Stomach (tissue), 4 donors: ENCODE measurements at regions not wholly inside any gene's neighbourhood (a gene's known extent, or its start where the extent isn't known, plus 50 kb on each side); places are given as distances from the start of the nearest gene placed in this dataset.

ENCODE experiments used
- POLR2A ChIP-seq, 4 donors: fragments of 450-650 bp; IDR thresholded peaks; one replicate each; pipeline ENCODE4 v1.6.1; 2016; ENCODE audit warnings: antibody characterized with exemption in 4 of 4, control low read depth in 2 of 4, mild to moderate bottlenecking in 1 of 4, moderate library complexity in 1 of 4
- TF ChIP-seq, protein P1 (sequence below), 7 experiments: fragments of 450-650 bp in 4 of 7; fragments of 200-600 bp in 3 of 7; sonication (generic) in 3 of 7; IDR thresholded peaks; one replicate each; pipeline ENCODE4 v1.5.1; 2016 to 2019; ENCODE audit warnings: antibody characterized with exemption in 7 of 7, control low read depth in 2 of 7, mild to moderate bottlenecking in 1 of 7

DNA sequence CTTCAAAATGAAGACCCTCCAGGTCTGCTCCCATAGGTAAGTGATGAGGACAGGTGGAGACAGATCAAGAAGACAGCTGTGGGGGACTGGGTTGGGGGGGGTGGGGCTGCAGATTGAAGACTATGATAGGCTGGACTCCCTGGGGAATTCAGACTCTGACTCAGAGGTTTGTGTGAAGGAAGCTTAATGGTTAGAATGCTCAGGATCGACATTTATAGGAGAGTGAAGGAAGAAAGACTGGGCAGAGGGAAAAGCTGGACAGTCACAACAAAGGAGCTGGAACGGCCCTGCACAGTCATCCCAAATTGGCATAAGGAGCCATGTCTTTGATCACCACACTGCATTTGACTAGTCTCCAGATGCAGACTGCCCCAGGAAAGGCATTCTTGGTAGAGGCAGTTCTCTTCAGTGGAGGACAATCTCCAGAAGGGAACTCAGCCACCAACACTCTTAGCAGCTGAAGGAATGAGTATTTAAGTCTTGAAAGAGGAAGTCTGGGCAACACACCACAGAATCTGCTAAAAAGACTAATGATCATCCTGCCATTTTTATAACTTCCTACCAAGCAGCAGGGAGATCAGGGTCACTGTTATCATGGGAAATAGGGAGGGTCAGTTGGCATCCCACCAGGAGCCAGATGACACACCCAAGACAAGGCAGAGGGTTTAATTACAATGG, 120.0 kb upstream of the ZC3H11B start:
- TF ChIP-seq, protein P1, sequence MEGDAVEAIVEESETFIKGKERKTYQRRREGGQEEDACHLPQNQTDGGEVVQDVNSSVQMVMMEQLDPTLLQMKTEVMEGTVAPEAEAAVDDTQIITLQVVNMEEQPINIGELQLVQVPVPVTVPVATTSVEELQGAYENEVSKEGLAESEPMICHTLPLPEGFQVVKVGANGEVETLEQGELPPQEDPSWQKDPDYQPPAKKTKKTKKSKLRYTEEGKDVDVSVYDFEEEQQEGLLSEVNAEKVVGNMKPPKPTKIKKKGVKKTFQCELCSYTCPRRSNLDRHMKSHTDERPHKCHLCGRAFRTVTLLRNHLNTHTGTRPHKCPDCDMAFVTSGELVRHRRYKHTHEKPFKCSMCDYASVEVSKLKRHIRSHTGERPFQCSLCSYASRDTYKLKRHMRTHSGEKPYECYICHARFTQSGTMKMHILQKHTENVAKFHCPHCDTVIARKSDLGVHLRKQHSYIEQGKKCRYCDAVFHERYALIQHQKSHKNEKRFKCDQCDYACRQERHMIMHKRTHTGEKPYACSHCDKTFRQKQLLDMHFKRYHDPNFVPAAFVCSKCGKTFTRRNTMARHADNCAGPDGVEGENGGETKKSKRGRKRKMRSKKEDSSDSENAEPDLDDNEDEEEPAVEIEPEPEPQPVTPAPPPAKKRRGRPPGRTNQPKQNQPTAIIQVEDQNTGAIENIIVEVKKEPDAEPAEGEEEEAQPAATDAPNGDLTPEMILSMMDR (IDR thresholded peaks at IDR 0.05), result no peak
- no peak for TF ChIP-seq POLR2A (IDR thresholded peaks at IDR 0.05)
